ENCODE measurements at regions not wholly inside any gene's neighbourhood (a gene's known extent, or its start where the extent isn't known, plus 50 kb on each side); places are given as distances from the start of the nearest gene placed in this dataset.
A peak's percentile ranks its signal among the peaks of the same experiment; 100 is the strongest.

- DNase-seq: no peak
Measured at GRCh38 chr1:219397511-219397910, 215.4 kb downstream of the ZC3H11B start.

- DNase-seq: no peak
Measured at GRCh38 chr1:219391297-219391696, 217.6 kb downstream of the LYPLAL1 start.

GRCh38 chr1:219387211-219387610 is 213.5 kb downstream of the LYPLAL1 start:
- no peak for DNase-seq

GRCh38 chr1:219385787-219386427 is 212.2 kb downstream of the LYPLAL1 start:
- peak; percentile 33 for DNase-seq

DNA sequence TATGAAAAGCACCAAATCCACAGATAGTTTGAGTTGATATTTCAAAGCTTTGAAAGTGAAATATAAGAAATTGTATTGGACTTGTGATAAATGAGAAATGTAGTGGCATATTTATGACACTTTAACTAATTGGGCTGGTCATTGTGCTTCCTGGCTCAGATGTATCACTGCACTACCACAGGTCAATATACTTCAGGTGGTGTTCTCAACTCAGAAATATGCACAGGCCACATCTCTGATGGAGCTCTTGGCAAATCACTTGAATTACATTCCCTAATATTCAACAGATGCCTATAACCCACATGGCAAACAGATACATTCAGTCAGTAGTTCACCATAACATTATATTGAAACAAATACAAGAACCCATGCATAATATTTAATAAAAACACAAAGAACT is 209.6 kb downstream of the LYPLAL1 start:
- DNase-seq: no peak

GRCh38 chr1:219381396-219381795 is 207.7 kb downstream of the LYPLAL1 start:
- no peak for DNase-seq

- no peak for DNase-seq
Measured at GRCh38 chr1:219380463-219380862, 206.8 kb downstream of the LYPLAL1 start.

DNA sequence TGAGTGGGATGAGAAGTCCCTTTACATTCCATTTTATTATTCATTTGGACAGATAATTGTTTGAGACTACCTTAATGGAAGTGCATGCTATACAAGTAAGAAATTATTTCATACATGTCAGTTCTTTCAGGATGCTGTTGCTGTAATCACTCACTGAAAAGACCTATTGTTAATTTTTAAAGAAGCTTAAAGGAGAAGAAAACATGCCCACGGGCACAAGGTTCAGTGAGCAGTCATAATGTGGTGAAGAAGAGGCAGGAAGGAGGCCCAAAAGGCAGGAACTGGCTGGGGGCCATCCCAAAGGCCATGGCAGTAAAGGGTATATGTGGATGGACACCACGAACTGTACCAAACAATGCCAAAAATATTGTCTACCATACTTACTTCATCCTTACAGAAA is 206.0 kb downstream of the LYPLAL1 start:
- no peak for DNase-seq

DNA sequence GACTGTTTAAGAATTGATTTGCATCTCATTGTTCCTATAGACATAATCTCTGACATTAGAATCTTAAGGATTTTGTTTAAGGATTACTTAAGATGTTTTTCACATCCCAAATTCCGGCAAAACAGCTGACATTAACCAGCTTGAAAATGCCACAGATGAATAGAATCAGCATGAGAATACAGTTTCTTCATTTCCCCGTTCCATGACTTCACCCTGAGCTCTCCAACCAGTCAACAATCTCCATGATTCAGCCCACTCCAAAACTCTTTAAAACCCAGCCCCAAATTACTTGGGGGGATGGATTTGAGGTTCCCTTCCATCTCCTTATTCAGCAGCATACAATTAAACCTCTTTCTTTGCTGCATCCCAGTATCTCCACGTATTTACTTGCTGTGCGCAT is 201.0 kb downstream of the LYPLAL1 start:
- no peak for DNase-seq

- no peak for DNase-seq
Measured at GRCh38 chr1:219374046-219374566, 200.4 kb downstream of the LYPLAL1 start.

GRCh38 chr1:219373616-219373935 is 199.9 kb downstream of the LYPLAL1 start:
- DNase-seq: no peak

DNA sequence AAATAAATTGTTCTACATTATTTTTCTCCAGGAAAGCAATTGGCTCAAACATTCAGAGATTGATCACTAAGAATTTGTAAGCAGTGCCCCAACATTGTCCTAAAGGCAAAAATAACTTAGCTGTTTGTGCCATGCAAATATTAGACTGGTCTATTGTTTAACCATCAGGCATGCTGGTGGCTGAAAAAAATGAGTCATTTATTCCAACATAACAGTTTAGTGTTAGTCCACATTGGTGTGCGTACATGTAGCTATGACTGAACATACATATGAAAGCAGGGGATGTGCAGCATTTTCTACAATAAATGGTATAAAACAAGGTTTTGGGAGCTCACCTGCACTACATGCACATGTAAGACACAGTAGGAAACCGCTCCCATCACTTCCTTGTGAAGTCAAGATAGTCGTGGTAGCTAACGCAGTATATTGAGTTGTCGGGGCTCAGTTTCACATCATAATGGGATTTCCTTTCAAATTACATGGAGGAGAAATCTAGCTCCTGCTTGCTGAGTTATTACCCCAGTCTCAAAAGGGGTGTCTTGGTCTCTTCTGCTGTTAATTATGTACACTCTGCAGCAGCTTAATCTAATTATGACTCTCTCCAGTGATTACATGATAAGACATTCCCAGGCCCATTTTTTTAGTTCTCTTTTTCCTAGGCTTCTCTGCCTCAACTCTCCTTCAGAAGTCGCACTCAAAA is 199.4 kb downstream of the LYPLAL1 start:
- DNase-seq: no peak

DNA sequence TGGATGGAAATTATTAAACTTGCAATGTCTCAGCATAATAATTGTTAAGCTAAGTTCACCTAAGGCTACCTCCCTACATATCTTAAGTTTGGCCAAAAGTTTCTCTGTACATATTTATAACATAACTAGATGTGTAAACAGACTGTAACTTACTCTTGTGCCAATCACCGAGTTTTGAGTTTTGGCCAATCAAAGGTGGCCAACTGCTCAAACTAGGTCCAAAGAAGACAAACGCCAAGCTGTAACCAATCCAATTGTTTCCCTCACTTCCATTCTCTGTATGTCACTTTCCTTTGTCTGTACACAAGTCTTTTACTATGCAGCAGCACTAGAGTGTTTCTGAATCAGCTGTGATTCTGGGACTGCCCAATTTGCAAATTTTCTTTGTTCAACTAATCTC is 197.8 kb downstream of the LYPLAL1 start:
- DNase-seq: no peak

- DNase-seq: no peak
Measured at GRCh38 chr1:219367496-219367895, 193.8 kb downstream of the LYPLAL1 start.

- no peak for DNase-seq
Measured at GRCh38 chr1:219365451-219365850, 191.8 kb downstream of the LYPLAL1 start.

DNA sequence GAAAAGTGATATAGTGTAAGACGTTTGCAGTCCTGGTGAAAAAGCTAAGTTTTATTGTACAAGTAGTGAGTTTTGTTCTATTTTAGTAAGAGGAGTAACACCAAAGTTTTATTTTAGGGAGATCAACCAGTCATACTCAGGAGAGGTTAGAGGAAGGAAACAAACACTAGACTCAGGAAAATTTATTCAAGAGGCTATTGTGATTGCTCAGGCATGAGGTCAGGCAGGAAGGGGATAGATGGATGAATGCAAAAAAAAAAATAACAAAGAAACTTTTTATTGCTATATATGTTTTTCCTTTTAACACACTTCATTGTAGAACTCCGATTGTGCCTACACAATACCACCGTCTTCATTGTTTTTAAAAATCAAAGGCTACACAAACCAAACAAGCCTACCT is 189.0 kb downstream of the LYPLAL1 start:
- DNase-seq: no peak

DNA sequence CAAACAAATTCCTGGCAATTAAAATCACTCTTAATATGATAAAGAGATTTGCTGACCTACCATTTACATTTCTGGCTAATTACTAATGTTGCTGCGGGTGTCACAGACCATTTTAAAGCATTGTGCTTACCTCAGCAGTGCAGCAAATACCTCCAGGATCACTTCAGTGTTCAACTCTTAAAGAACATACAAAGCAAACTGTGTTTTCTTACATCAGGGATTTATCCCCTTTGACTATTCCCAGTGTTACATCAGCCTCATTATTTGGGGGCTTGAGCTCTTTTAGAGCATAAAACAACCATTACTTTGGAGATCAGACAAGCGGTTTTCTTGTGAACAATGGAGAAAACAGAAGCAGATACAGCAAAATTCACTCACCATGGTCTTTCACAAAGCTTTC is 185.4 kb downstream of the LYPLAL1 start:
- DNase-seq: no peak

DNA sequence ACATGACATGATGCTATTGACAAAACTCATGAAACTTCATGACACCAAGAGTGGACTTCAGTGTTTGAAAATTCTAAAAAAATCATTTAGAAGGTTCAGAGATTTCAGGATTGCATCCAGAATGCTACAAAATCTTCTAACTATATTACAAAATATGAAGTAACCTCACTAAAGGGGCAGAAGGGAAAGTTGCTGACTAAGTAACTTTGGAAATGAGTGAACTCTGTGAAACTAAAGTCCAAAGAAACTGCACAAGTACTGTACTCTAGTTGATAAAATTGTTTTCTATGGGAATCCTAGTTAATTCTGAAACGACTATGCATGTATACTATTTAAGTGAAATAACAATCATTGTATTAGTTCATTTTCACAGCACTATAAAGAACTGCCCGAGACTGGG is 184.4 kb downstream of the LYPLAL1 start:
- no peak for DNase-seq

GRCh38 chr1:219354962-219355361 is 181.3 kb downstream of the LYPLAL1 start:
- no peak for DNase-seq

DNA sequence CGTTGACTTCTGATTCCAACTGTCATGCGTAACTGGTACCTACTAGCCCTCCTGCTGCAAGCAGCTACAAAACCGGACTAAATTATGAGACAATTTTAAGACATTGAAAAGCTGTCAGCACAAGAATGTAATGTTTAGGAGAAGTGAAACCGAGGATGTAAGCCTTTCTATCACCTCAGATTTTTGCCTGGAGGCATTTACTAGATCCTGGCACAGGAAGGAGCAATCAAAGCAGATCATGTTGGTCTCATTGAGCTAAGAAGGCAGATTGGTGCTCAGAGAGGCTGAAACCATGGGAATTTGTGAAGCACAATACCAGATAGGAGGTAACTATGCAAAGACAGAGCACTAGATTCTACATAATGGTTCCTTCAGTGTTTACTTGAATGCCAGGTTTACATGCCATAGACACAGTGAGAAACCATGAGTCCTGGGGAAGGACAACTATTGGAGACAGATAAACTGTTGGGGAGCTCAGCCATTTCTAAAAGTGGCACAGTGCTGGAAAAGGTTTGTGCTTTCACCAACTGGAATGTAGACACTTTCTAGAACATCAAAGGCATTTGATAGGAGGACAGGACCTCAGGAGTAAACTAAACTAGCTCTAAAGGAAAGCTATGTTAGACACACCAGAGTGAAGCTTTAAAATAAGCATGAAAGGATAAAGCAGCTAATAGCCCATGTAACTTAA is 179.4 kb downstream of the LYPLAL1 start:
- DNase-seq: no peak

DNA sequence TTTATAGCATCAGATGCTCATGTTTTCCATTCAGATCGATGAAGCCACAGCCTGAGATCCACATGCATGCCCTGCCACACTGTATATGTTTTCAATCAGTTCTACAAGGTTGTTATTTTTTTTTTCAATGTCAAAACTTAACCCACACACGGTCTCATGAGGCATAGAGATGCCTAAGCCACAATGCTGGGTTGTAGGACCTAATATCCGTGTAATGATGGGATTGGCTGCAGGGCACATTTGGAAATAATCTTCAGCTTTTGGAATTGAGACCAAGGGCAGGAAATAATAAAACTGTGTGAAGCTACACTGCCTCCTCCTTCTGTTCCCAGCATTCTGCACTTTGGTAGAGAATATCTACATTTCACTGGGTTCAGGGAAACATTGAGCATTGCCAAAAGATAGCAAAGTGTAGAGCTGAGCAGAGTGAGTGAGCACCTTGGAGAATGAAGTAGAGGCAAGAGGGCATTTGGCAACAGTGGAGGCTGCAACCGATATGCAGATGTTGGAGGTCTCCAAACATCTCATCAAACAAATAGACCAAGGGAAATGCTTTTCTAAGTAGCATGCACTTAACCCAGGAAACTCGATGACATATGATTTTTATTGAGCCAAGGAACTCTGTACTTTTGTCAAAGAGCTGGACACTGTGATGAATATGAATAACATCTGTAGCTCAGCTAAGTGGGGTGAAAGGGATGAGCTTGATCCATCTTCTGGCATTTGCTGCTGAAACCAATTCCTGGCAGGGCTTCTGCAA is 176.7 kb downstream of the LYPLAL1 start:
- no peak for DNase-seq

- DNase-seq: no peak
Measured at GRCh38 chr1:219347921-219348391, 174.3 kb downstream of the LYPLAL1 start.

DNA sequence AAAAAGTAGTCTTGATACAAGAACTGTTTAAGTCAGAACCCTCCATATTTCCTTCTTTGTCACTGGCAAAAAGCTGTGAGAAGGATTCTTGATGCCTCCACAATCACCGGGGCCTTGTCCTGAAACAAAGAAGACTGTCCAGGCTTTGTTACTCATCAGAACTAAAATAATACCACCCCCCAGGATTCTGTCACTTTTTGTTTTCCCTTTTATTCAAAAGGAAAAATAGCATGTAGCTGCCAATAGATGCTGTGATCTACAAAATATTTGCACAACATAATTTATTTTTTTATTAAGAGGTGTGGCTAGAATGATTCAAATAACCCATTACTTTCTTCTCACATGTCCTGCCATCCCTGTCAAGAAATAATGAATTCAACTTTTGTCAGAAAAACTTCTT is 173.7 kb downstream of the LYPLAL1 start:
- no peak for DNase-seq

Measured in T1000 (cell line).